Activated naive CD4-positive, alpha-beta T cell treated with anti-CD3 and anti-CD28 coated beads, Interleukin-2, amount 50 U/mL, for 24 hours (primary cell): ENCODE measurements at regions not wholly inside any gene's neighbourhood (a gene's known extent, or its start where the extent isn't known, plus 50 kb on each side); places are given as distances from the start of the nearest gene placed in this dataset.

ENCODE experiments used
- H3K27ac Mint-ChIP-seq: one replicate; pipeline ENCODE4 v1.8.0; 2021; ENCODE audit warnings: mild to moderate bottlenecking, mixed read lengths
- H3K27me3 Mint-ChIP-seq: one replicate; pipeline ENCODE4 v1.8.0; 2021; ENCODE audit warnings: mixed read lengths
- H3K36me3 Mint-ChIP-seq: one replicate; pipeline ENCODE4 v1.8.0; 2021; ENCODE audit warnings: mixed read lengths
- H3K4me1 Mint-ChIP-seq: one replicate; pipeline ENCODE4 v1.8.0; 2021; ENCODE audit warnings: mixed read lengths
- H3K4me3 Mint-ChIP-seq: one replicate; pipeline ENCODE4 v1.8.0; 2021; ENCODE audit warnings: mild to moderate bottlenecking, mixed read lengths
- H3K9me3 Mint-ChIP-seq: one replicate; pipeline ENCODE4 v1.8.0; 2021; ENCODE audit warnings: mixed read lengths

GRCh38 chr6:145071836-145072235 is 663.5 kb downstream of the EPM2A start:
- H3K4me3 Mint-ChIP-seq: no peak overlapping the region
- no peaks in the 10 kb centered on the region for H3K4me1 Mint-ChIP-seq
- peaks cover 15% of the 10 kb centered on the region for H3K27me3 Mint-ChIP-seq
- no peaks in the 10 kb centered on the region for H3K36me3 Mint-ChIP-seq
- no peak overlapping the region for H3K27ac Mint-ChIP-seq
- no peaks in the 10 kb centered on the region for H3K9me3 Mint-ChIP-seq

DNA sequence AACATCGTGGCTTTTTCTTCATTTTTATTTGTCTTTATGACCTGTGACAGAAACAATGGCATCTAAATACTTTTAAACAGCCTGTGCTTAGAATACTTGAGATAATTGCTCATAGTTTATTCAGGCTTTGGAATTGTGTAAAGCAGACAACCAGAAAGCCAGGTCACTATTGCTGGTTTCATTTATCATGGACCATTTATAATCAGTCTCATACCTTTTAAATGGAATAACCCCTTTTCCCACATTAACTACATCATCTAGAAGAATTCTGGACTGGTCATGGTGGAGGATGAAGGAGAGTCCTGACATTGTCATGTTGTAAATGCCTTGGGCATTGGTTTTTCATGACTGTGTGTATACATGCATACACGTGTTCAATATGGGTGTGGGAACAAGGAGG is 661.5 kb downstream of the EPM2A start:
- H3K27ac Mint-ChIP-seq: no peak overlapping the region
- H3K9me3 Mint-ChIP-seq: no peaks in the 10 kb centered on the region
- no peaks in the 10 kb centered on the region for H3K36me3 Mint-ChIP-seq
- H3K4me1 Mint-ChIP-seq: no peaks in the 10 kb centered on the region
- H3K4me3 Mint-ChIP-seq: no peak overlapping the region
- peaks cover 10% of the 10 kb centered on the region for H3K27me3 Mint-ChIP-seq

DNA sequence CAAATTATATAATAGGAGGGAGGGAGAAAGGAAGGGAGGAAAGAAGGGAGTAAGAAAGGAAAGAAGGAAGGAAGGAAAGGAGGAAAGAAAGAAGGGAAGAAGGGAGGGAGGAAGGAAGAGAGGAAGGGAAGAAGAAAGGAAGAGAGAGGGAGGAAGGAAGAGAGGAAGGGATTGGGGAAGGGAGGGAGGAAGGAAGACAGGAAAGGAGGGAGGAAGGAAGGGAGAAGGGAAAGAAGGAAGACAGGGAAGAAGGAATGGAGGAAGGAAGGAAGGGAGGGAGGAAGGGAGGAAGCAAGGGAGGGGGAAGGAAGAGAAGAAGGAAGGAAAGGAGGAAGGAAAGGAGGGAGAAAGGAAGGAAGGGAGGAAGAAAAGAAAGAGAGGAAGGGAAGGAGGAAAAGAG is 660.5 kb downstream of the EPM2A start:
- H3K4me1 Mint-ChIP-seq: no peaks in the 10 kb centered on the region
- no peaks in the 10 kb centered on the region for H3K9me3 Mint-ChIP-seq
- H3K27me3 Mint-ChIP-seq: peaks cover 8% of the 10 kb centered on the region
- H3K36me3 Mint-ChIP-seq: no peaks in the 10 kb centered on the region
- no peak overlapping the region for H3K27ac Mint-ChIP-seq
- H3K4me3 Mint-ChIP-seq: no peak overlapping the region

GRCh38 chr6:145075425-145075824 is 659.9 kb downstream of the EPM2A start:
- Mint-ChIP-seq H3K4me1 (no peaks in the 10 kb centered on the region), H3K36me3 (no peaks in the 10 kb centered on the region), H3K4me3 (no peak overlapping the region), H3K27me3 (peaks cover 8% of the 10 kb centered on the region), H3K27ac (no peak overlapping the region), H3K9me3 (no peaks in the 10 kb centered on the region)

DNA sequence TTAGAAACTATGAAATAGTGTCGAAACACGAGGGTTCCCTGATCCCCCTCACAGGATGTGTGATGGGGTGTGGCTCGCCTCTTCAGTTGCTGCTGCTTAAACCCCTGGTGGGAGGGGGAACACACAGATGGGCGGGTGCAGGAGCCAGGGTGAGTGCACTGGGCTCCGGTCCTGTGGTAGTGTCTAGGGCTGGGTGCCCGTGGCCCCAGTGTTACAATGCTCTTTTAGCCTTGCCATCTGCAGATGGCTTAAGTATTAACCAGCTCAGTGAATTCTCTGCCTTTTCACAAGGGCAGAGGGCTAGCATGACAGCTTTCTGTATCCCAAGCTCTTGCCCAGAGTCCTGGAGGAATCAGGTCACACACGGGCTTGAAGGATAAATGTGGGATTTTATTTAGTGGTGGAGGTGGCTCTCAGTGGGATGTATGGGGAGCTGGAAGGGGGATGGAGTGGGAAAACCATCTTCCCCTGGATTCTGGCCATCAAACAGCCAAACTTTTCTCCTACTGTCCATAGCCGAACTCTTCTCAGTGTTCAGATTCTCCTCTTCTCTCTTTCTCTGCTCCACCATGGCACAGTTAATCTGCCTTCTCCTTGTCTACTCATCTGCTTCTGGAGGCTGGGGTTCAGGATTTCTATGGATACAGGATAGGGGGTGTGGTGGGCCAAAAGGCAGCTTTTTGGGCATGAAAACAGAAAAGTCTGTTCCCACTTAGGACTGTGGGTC is 659.0 kb downstream of the EPM2A start:
- no peaks in the 10 kb centered on the region for H3K4me1 Mint-ChIP-seq
- H3K4me3 Mint-ChIP-seq: no peak overlapping the region

DNA sequence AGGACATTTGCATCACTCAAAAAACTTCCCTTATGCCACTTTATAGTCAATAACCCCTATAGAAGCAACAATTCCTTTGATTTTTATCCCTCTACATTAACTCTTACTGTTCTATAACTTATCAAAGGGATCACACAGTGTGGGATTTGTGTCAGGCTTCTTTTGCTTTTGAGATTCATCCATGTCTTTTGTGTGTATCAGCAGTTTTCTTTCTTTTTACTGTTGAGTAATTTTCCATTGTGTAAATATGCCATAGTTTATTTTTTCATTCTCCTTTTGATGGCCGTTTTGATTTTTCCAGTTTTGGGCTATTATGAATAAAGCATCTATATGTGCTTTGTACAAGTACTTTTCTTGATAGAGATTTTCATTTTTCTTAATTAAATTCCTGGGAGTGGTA is 657.9 kb downstream of the EPM2A start:
- Mint-ChIP-seq H3K9me3 (no peaks in the 10 kb centered on the region), H3K27ac (no peak overlapping the region), H3K27me3 (peaks cover 4% of the 10 kb centered on the region), H3K4me1 (no peaks in the 10 kb centered on the region), H3K36me3 (no peaks in the 10 kb centered on the region), H3K4me3 (no peak overlapping the region)

More for the DNA sequence above, 659.0 kb downstream of the EPM2A start:
- peaks cover 7% of the 10 kb centered on the region for H3K27me3 Mint-ChIP-seq
- no peaks in the 10 kb centered on the region for H3K36me3 Mint-ChIP-seq
- no peak overlapping the region for H3K27ac Mint-ChIP-seq
- no peaks in the 10 kb centered on the region for H3K9me3 Mint-ChIP-seq

DNA sequence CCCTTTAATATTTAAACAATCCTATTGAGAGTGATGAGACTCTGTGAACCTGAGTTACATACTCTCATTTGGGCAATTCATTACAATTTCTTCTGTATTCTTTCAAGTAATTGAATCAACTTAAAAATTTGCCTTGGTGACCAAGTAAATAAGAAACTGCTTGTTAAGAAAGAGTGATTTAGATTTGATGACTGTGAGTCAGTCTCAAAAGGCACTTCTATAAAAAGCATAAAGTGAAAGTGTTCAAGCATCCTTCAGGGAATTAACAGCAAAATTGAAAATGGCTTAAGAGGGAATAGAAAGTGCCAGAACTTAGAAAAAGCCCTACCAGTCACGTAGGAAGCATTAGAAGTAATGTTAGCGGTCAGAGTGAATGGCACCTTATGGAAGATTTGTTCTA is 654.7 kb downstream of the EPM2A start:
- Mint-ChIP-seq H3K36me3 (no peaks in the 10 kb centered on the region), H3K27me3 (peaks cover 4% of the 10 kb centered on the region), H3K4me3 (no peak overlapping the region), H3K4me1 (no peaks in the 10 kb centered on the region), H3K27ac (no peak overlapping the region), H3K9me3 (no peaks in the 10 kb centered on the region)

GRCh38 chr6:145081677-145082076 is 653.6 kb downstream of the EPM2A start:
- Mint-ChIP-seq H3K4me1 (no peaks in the 10 kb centered on the region), H3K27ac (no peak overlapping the region), H3K9me3 (no peaks in the 10 kb centered on the region), H3K36me3 (no peaks in the 10 kb centered on the region), H3K4me3 (no peak overlapping the region), H3K27me3 (peaks cover 3% of the 10 kb centered on the region)

- no peaks in the 10 kb centered on the region for H3K9me3 Mint-ChIP-seq
- peaks cover 1% of the 10 kb centered on the region for H3K27me3 Mint-ChIP-seq
- no peaks in the 10 kb centered on the region for H3K4me1 Mint-ChIP-seq
- H3K36me3 Mint-ChIP-seq: no peaks in the 10 kb centered on the region
- H3K27ac Mint-ChIP-seq: no peak overlapping the region
- H3K4me3 Mint-ChIP-seq: no peak overlapping the region
Measured at GRCh38 chr6:145082359-145082758, 653.0 kb downstream of the EPM2A start.

GRCh38 chr6:145086197-145086596 is 649.1 kb downstream of the EPM2A start:
- Mint-ChIP-seq H3K27me3 (peaks cover 3% of the 10 kb centered on the region), H3K36me3 (no peaks in the 10 kb centered on the region), H3K27ac (no peak overlapping the region), H3K4me1 (no peaks in the 10 kb centered on the region), H3K4me3 (no peak overlapping the region), H3K9me3 (no peaks in the 10 kb centered on the region)

DNA sequence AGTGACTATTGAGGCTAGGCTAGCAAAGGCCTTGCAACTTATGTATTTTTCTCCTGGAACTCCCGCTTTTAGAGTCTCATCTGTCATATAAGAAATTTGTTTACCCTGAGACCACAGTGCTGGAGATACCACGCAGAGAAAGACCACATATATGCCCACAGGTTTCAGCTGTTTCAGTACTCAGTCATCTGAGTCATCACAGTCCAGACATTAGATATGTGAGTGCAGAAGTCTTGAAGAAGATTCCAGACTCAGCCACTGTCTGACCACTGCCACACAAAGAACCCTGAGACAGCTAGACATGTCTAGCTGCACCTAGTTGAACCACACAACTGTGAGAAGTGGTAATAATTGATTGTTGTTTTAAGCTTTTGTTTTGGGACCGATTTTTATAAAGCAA is 648.3 kb downstream of the EPM2A start:
- H3K27me3 Mint-ChIP-seq: peaks cover 6% of the 10 kb centered on the region
- no peaks in the 10 kb centered on the region for H3K4me1 Mint-ChIP-seq
- H3K4me3 Mint-ChIP-seq: no peak overlapping the region
- H3K36me3 Mint-ChIP-seq: no peaks in the 10 kb centered on the region
- no peak overlapping the region for H3K27ac Mint-ChIP-seq
- H3K9me3 Mint-ChIP-seq: no peaks in the 10 kb centered on the region

DNA sequence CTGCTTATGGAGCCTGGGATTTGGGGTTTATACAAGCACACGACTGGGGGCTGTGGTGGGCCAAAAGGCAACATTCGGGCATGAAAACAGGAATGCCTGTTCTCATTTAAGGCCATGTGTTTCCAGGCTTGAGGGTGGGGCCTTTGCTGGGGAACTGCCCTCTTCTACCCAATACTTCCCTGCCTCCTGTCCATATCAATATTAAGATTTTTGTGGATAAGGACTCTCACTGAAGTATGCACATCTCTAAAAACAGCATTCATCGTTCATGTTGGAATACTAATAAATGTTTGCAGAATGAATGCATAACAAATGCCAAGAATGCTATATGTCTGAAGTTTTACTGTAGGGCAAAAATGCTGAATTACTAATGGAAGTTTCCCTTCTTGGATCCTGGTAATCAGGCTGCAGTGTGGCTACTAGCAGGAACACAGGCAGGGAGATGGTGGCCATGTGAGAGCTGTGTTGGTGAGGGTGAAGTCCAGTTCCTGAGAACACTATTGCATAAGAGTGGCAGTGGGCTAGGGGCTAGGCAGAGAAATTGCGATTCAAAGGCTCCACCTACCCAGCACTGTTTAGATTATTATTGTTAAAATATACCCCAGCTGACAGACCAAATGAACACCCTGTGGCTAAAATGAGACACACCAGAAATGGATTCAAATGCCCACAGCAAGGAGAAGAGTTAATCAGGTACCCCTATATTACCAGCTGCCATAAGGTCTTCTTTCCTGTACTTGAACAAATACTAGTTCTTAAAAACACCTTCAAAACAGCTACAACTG is 644.3 kb downstream of the EPM2A start:
- Mint-ChIP-seq H3K4me1 (no peaks in the 10 kb centered on the region), H3K9me3 (no peaks in the 10 kb centered on the region), H3K4me3 (no peak overlapping the region), H3K27ac (no peak overlapping the region), H3K27me3 (peaks cover 9% of the 10 kb centered on the region), H3K36me3 (no peaks in the 10 kb centered on the region)

DNA sequence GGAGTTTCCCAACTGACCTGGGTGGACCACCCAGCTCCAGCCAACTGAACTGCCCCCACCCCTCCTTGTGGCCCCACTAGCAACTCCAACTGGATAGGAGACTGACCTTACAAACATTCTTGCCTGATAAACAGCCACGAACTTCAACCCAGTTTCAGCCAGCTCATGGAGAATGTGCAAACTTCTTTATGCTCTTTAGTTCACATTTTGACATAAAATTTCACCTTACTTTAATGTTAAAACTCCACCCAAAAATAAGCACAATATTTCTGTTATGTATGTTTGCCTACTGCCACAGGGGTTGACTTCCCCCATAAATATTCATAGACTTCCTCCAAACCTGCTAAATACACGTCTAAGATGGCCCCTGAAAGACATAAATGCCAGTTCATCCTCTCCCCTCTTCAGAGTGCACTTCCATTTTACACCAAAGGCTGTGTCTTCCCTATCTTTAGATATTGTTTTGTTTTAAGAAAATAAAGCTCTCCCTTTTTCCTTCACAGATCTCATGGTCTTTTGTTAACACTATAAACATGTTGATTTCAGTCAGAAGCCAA is 643.7 kb downstream of the EPM2A start:
- Mint-ChIP-seq H3K27ac (no peak overlapping the region), H3K36me3 (no peaks in the 10 kb centered on the region), H3K4me3 (no peak overlapping the region), H3K9me3 (no peaks in the 10 kb centered on the region), H3K4me1 (no peaks in the 10 kb centered on the region), H3K27me3 (peaks cover 10% of the 10 kb centered on the region)

GRCh38 chr6:145092554-145092953 is 642.8 kb downstream of the EPM2A start:
- Mint-ChIP-seq H3K4me1 (no peaks in the 10 kb centered on the region), H3K27me3 (peaks cover 10% of the 10 kb centered on the region), H3K36me3 (no peaks in the 10 kb centered on the region), H3K9me3 (no peaks in the 10 kb centered on the region), H3K4me3 (no peak overlapping the region), H3K27ac (no peak overlapping the region)

DNA sequence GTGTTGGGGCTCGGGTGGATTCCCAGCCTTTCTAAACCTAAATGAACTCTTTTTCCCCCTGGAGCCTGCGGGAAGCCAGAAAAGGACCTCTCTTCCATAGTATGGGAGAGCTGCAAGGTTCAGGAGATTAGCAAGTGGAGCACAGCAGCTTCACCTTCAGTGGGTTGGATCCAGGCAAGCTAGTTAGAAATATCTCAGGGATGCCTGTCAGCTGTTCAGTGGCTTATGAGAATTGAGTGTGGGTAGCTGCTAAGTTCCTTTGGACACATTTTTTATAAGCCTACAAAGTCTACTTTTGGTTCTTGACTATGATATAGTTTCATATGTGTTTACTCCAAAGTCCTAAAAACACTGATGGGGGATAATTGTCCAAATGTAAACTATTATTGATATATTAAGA is 642.1 kb downstream of the EPM2A start:
- Mint-ChIP-seq H3K4me1 (no peaks in the 10 kb centered on the region), H3K36me3 (no peaks in the 10 kb centered on the region), H3K27me3 (peaks cover 10% of the 10 kb centered on the region), H3K9me3 (no peaks in the 10 kb centered on the region), H3K27ac (no peak overlapping the region), H3K4me3 (no peak overlapping the region)

DNA sequence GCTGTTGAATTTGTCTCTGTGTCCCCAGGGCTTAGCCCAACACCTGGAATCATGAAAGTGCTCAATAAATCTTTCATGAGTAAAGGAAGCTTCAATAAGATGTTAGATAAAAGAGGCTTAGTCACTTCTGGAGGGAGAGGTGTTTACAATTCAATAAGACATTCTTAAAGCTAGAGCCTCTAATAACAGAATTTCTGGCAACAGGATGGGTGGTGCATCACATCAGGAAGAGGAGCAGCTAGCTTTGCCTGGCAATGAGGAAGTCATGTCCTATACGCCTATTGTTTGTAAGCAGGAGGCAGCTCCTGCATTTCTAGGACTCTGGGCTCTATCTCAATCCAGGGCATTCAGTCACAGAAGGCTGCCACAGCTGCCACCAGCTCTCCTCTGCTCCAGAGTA is 638.5 kb downstream of the EPM2A start:
- Mint-ChIP-seq H3K4me3 (no peak overlapping the region), H3K9me3 (no peaks in the 10 kb centered on the region), H3K27ac (no peak overlapping the region), H3K4me1 (no peaks in the 10 kb centered on the region), H3K36me3 (no peaks in the 10 kb centered on the region), H3K27me3 (peaks cover 7% of the 10 kb centered on the region)
